Astrocyte of the spinal cord (primary cell): ENCODE measurements at regions not wholly inside any gene's neighbourhood (a gene's known extent, or its start where the extent isn't known, plus 50 kb on each side); places are given as distances from the start of the nearest gene placed in this dataset.

Source experiments
- DNase-seq: peaks from one replicate; pipeline ENCODE4 v3.0.0; 2011; ENCODE audit warnings: low read depth, low spot score
- H3K4me3 ChIP-seq: 2 replicates; pipeline ENCODE4 v1.5.1; 2011; ENCODE audit warnings: low read depth, mild to moderate bottlenecking, low read length, moderate library complexity
- in situ Hi-C: cut with HindIII; loops from 2 replicates; pipeline ENCODE4 v1.10.0; 2017; ENCODE audit warnings: low sequenced_read_pairs
- TF ChIP-seq, protein P1 (sequence below): IDR thresholded peaks from 2 replicates; pipeline ENCODE4 v1.5.1; 2012; ENCODE audit warnings: low read depth, mild to moderate bottlenecking, low read length, inconsistent platforms

DNA sequence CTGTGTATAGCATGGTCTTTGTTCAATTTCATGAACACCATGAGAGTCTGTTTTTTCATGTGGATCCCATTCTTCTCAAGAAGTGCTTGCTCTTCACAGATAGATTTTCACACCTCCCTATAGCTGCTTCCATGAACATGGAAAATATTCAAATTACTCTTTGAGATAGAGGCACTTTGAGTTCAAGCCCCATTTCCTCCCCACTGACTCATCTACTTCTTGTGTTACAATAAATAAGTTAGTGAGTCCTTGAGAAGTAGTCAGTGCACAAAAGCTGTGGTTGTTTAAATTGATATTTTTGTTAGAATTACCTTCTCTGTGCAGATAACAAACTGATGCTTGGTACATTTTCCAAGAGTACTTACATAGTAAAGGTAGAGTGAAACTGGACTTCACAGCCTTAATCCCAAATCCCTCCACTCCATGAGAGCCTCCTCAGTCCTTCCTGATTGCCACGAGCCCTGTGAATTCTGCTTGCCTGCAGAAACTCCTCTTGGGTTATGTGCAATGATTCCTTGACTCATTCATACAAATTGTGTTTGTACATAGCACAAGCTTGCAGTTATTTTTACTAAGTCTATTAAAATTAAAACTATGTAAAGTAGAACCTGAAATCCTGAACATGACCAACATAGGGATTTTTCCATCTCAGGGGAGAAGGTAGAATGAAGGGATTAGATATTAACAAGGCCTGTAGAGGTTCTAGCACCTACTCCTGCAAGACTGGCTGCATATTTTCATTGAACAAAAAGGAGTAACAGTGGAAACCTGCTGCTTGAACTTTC, 496.2 kb downstream of the TNS3 start:
- peak; percentile 34 for DNase-seq
- in situ Hi-C loops: no loop called here
- TF ChIP-seq, protein P1, sequence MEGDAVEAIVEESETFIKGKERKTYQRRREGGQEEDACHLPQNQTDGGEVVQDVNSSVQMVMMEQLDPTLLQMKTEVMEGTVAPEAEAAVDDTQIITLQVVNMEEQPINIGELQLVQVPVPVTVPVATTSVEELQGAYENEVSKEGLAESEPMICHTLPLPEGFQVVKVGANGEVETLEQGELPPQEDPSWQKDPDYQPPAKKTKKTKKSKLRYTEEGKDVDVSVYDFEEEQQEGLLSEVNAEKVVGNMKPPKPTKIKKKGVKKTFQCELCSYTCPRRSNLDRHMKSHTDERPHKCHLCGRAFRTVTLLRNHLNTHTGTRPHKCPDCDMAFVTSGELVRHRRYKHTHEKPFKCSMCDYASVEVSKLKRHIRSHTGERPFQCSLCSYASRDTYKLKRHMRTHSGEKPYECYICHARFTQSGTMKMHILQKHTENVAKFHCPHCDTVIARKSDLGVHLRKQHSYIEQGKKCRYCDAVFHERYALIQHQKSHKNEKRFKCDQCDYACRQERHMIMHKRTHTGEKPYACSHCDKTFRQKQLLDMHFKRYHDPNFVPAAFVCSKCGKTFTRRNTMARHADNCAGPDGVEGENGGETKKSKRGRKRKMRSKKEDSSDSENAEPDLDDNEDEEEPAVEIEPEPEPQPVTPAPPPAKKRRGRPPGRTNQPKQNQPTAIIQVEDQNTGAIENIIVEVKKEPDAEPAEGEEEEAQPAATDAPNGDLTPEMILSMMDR: no peak
- no peak overlapping the region for H3K4me3 ChIP-seq

DNA sequence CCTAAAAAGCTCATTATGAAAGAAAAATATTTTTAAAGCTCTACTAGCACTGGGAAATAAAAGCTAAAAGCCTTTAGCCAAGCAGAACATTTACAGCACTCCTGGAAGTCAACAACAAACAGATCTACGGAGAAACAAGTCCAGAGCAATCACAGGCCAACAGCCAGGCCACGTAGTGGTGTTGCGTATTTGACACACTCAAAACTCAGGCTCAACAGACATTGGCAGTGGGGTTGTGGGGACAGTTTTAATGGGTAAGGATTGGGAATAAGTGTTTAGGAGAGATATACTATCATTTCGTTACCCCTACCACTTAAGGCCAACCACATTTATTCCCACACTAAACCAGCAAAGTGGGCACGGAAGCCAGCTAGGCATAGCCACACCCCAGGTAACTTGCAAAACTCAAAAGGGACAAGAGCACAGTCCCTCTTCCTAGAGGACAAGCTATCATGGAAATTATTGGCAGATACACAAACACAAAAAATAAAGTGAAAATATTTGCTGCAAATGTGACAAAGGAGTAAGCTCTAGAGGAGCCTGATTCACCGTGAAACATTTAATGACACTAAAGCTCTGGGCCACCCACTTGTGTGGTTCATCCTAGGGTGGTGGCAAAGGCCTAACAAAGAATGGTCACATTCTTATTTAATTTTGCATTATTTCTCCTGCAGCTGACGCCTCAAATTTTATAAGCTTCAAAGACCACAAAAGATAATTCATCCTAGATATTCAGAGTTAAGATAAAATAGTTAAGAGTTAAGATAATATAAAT, 498.2 kb downstream of the TNS3 start:
- TF ChIP-seq, protein P1: no peak
- no peak overlapping the region for H3K4me3 ChIP-seq
- no peak for DNase-seq
- in situ Hi-C loops: no loop called here

DNA sequence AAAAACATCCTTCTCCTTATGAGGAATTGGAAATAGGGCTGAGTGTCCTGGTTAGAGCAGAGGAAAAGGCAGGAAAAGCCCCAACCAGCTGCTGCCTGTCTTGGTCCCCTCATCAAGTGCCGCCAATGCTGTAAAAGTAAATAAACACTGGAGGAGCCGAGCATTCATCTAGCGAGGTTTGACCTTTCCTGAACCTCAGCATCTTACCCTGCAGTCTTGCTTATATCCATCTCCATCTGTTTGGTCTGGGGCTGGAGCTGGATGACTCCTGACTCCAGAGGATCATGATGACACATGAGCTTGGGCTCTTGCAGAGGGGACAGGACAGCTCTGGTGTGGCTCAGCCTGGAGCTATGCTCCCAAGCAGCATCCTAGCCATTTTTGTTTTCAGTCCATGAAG, 501.1 kb downstream of the TNS3 start:
- TF ChIP-seq, protein P1: no peak
- in situ Hi-C loops: no loop called here
- H3K4me3 ChIP-seq: no peak overlapping the region
- no peak for DNase-seq

DNA sequence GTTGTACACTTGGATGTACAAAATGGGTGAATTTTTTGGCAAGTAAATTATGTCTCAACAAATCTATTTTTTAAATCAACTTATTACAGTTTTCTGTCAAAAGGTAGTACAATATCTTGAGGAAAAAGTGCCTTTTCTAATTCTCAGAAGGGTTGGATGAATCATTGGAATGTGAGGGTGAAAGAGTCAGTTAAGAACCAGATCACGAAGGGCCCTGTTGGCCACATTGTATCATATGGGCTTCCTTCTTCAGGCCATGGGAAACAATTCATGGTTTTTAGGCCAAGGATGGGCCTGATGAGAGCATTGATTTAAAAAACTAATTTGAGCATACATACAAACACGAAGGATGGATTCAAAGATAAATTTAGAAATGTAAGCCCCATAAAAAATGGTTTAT, 503.7 kb downstream of the TNS3 start:
- no peak for DNase-seq
- in situ Hi-C loops: no loop called here
- H3K4me3 ChIP-seq: no peak overlapping the region
- TF ChIP-seq, protein P1: no peak

DNA sequence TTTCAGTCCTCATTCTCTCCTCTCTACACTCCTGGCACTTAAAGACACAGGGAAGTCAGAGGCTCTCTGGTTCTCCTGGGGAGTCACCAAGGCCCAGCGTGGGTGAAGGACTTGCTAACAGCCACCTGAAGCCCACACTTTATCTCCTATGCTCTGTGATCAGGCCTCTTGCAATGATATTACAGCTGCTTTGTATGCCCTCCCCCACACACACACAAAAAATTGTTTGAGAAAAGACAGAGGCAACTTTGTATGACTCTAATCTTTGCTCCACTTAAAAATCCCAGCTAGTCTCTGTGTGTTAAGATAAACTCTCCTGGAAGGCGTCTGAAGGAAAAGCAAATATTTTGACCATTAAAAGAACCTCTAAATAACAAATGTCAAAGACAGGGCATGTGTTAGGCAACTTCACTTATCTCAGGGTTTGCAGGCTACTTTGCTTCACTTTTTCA, 507.2 kb downstream of the TNS3 start:
- DNase-seq: no peak
- in situ Hi-C loops: no loop called here
- TF ChIP-seq, protein P1: no peak

DNA sequence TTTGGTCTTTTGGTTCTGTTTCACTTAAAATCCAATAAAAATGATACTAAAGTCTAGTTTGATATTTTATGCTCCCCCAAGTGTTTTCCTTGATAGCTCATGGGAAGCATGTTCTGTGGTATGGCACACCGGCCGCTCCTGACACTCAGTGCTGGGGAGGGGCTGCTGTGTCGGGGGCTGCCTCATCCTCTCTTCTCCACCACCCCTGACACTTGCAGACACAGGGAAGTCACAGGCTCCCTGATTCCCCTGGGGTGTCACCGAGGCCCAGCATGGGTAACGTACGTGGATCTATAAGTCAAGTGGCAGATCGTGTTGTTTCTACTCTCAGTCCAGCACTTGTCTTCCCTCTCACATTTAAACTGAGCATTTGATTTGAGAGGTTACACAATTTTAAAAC, 508.6 kb downstream of the TNS3 start:
- no peak overlapping the region for H3K4me3 ChIP-seq
- in situ Hi-C loops: no loop called here
- no peak for DNase-seq
- TF ChIP-seq, protein P1: no peak

More for the DNA sequence above, 507.2 kb downstream of the TNS3 start:
- no peak overlapping the region for H3K4me3 ChIP-seq
